ENCODE measurements at regions not wholly inside any gene's neighbourhood (a gene's known extent, or its start where the extent isn't known, plus 50 kb on each side); places are given as distances from the start of the nearest gene placed in this dataset.

DNA sequence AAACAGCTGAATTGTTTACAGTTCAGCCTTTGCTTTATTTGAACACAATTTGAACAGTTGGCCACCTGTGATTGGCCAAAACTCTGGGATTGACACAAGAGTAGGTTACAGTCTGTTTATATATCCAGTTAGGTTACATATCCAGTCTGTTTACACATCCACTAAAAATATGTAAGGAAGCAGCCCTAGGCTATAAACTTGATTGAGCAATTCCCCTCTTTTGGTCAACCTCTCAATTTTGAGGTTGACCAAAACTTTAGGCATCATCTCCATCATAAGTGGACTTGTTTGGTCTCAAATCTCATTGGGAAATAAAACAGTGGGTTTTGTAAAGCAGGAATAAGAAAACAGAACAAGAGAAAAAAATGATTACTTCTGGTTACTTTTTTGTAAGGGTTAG lies 190.8 kb downstream of the SPATA18 start:
- Histone ChIP-seq H3K4me1 (replicated peaks in 1 of 4; ENCODE audit: control insufficient read depth in 3 of 4, insufficient read depth in 4 of 4, low read length in 3 of 4) (peaks cover 0 to 6% (median 4%) of the 10 kb centered on the region in 4 experiments; a peak in 3 of 7 replicates), H4K91ac (replicated peaks; ENCODE audit: insufficient read length, low read length) (no peak overlapping the region), H2BK20ac (ENCODE audit: low read length) (no peak overlapping the region), H3K56ac (replicated peaks; ENCODE audit: insufficient read length, low read depth, low read length) (no peak overlapping the region), H2AK5ac (ENCODE audit: low read depth, low read length) (no peak overlapping the region), H2BK15ac (ENCODE audit: low read length) (no peak overlapping the region), H3K27ac (ENCODE audit: low read depth, low read length) (no peak overlapping the region), H3K79me2 (ENCODE audit: control insufficient read depth in 1 of 2, insufficient read depth in 2 of 2, low read length in 2 of 2) (no peaks in the 10 kb centered on the region), H2BK12ac (ENCODE audit: low read depth, low read length) (no peak overlapping the region), H4K20me1 (replicated peaks in 1 of 2; ENCODE audit: control insufficient read depth in 1 of 2, insufficient read depth in 2 of 2, low read length in 2 of 2) (no peaks in the 10 kb centered on the region), H3K4me3 (ENCODE audit: extremely low read depth in 1 of 4, insufficient read depth in 2 of 4, low read depth in 3 of 4, low read length in 4 of 4) (no peak overlapping the region), H2BK5ac (ENCODE audit: low read depth, low read length) (no peak overlapping the region), H3K14ac (ENCODE audit: insufficient read length) (no peak overlapping the region), H3K36me3 (ENCODE audit: control insufficient read depth in 2 of 4, insufficient read depth in 4 of 4, low read length in 3 of 4) (no peaks in the 10 kb centered on the region), H3K18ac (ENCODE audit: extremely low read depth, low read length) (no peak overlapping the region), H2AFZ (ENCODE audit: low read length) (no peak overlapping the region), H2BK120ac (replicated peaks; ENCODE audit: low read depth, low read length) (no peak overlapping the region), H4K8ac (ENCODE audit: extremely low read depth, insufficient read depth, low read length) (no peak overlapping the region), H3K4me2 (ENCODE audit: insufficient read depth in 1 of 2, low read depth in 2 of 2, low read length in 2 of 2) (no peak overlapping the region), H4K5ac (ENCODE audit: insufficient read length, low read depth, low read length) (no peak overlapping the region), H3K27me3 (replicated peaks in 1 of 4; ENCODE audit: control insufficient read depth in 3 of 4, extremely low read depth in 1 of 4, insufficient read depth in 3 of 4, low read length in 3 of 4) (no peaks in the 10 kb centered on the region), H3K79me1 (ENCODE audit: low read depth, low read length) (no peaks in the 10 kb centered on the region), H3K9me3 (ENCODE audit: insufficient read depth in 2 of 2, low read depth in 1 of 2, low read length in 1 of 2) (no peaks in the 10 kb centered on the region), H3K4ac (replicated peaks; ENCODE audit: insufficient read length, low read depth, low read length) (no peak overlapping the region), H3K23me2 (ENCODE audit: low read depth, low read length) (peaks cover 2% of the 10 kb centered on the region; the same call in 1 of the 2 replicates), H3K9ac (replicated peaks in 1 of 4; ENCODE audit: extremely low read depth in 1 of 4, low read depth in 3 of 4, low read length in 3 of 4) (no peak overlapping the region), H3K23ac (ENCODE audit: insufficient read length) (no peak overlapping the region)
- no peak for FAIRE-seq
- DNase-seq (ENCODE audit: low read depth in 1 of 2, low spot score in 2 of 2): no peak
- ChIA-PET POLR2A (ENCODE audit: partially characterized antibody) (no interaction called here), CTCF (ENCODE audit: partially characterized antibody) (interaction anchor here (0.6 to 1.1 kb wide), 2 partner anchors 11 to 63 kb away, joined by 3 to 6 read pairs; no protein-coding TSS in a partner anchor)
- no peak for TF ChIP-seq YY1 (IDR thresholded peaks at IDR 0.05; ENCODE audit: low read depth, low read length)
- no peak for TF ChIP-seq EP300 (IDR thresholded peaks at IDR 0.05; ENCODE audit: borderline replicate concordance in 1 of 2, low read depth in 2 of 2, low read length in 2 of 2)
- no peak for TF ChIP-seq NANOG (IDR thresholded peaks at IDR 0.05; ENCODE audit: insufficient read depth, low read depth, low read length, poor library complexity, severe bottlenecking)
- TF ChIP-seq BRCA1 (IDR thresholded peaks at IDR 0.05; ENCODE audit: low read depth, low read length): no peak
- TF ChIP-seq, protein P1, sequence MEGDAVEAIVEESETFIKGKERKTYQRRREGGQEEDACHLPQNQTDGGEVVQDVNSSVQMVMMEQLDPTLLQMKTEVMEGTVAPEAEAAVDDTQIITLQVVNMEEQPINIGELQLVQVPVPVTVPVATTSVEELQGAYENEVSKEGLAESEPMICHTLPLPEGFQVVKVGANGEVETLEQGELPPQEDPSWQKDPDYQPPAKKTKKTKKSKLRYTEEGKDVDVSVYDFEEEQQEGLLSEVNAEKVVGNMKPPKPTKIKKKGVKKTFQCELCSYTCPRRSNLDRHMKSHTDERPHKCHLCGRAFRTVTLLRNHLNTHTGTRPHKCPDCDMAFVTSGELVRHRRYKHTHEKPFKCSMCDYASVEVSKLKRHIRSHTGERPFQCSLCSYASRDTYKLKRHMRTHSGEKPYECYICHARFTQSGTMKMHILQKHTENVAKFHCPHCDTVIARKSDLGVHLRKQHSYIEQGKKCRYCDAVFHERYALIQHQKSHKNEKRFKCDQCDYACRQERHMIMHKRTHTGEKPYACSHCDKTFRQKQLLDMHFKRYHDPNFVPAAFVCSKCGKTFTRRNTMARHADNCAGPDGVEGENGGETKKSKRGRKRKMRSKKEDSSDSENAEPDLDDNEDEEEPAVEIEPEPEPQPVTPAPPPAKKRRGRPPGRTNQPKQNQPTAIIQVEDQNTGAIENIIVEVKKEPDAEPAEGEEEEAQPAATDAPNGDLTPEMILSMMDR (IDR thresholded peaks at IDR 0.05; ENCODE audit: control extremely low read depth in 1 of 3, insufficient read depth in 1 of 3, low read depth in 1 of 3, low read length in 3 of 3): no peak
- TF ChIP-seq TBP (IDR thresholded peaks at IDR 0.05; ENCODE audit: low read depth, low read length): no peak
- no peak for TF ChIP-seq CBX8 (IDR thresholded peaks at IDR 0.05; ENCODE audit: borderline replicate concordance, low read depth, low read length)
- no peak for TF ChIP-seq HDAC2 (IDR thresholded peaks at IDR 0.05; ENCODE audit: borderline replicate concordance in 1 of 2, low read depth in 2 of 2, low read length in 2 of 2)
- TF ChIP-seq CTBP2 (IDR thresholded peaks at IDR 0.05; ENCODE audit: borderline replicate concordance, insufficient read depth, insufficient read length, low read length): no peak
- TF ChIP-seq ASH2L (IDR thresholded peaks at IDR 0.05; ENCODE audit: low read length): no peak
- TF ChIP-seq, protein P2, sequence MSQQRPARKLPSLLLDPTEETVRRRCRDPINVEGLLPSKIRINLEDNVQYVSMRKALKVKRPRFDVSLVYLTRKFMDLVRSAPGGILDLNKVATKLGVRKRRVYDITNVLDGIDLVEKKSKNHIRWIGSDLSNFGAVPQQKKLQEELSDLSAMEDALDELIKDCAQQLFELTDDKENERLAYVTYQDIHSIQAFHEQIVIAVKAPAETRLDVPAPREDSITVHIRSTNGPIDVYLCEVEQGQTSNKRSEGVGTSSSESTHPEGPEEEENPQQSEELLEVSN (IDR thresholded peaks at IDR 0.05): no peak
- no peak for TF ChIP-seq MAFK (IDR thresholded peaks at IDR 0.05; ENCODE audit: low read depth, low read length)

Data from H1 (cell line).